Activated B cell treated with CpG ODN at 0.5 μM for 24 hours (primary cell): ENCODE measurements at regions not wholly inside any gene's neighbourhood (a gene's known extent, or its start where the extent isn't known, plus 50 kb on each side); places are given as distances from the start of the nearest gene placed in this dataset.
A peak's percentile ranks its signal among the peaks of the same experiment; 100 is the strongest.
"Not testable (repeated sequence)": the region's sequence is repeated elsewhere in the genome, so short reads cannot be mapped to it uniquely, and the experiment has no call there.

Source experiments
- ATAC-seq: fragments of 200-7000 bp; cut with Tn5 transposase; one replicate; pipeline ENCODE4 v1.10.0; 2021; ENCODE audit warnings: low read depth, mild to moderate bottlenecking, moderate library complexity
- CTCF ChIA-PET: fragments of 350-600 bp; sonication (Branson Sonifier 250); formaldehyde crosslinking; loops from one replicate; lab custom pipeline; 2021; ENCODE audit warnings: antibody characterized with exemption; lab: Charles Lee
- POLR2A ChIA-PET: fragments of 350-600 bp; sonication (Branson Sonifier 250); formaldehyde crosslinking; loops from one replicate; lab custom pipeline; 2021; ENCODE audit warnings: antibody characterized with exemption; lab: Charles Lee
- DNase-seq: peaks from one replicate; pipeline ENCODE4 v3.0.0; 2022
- H3K27ac Mint-ChIP-seq: one replicate; pipeline ENCODE4 v1.8.0; 2020; ENCODE audit warnings: mixed read lengths
- H3K27me3 Mint-ChIP-seq: one replicate; pipeline ENCODE4 v1.8.0; 2021; ENCODE audit warnings: mixed read lengths
- H3K36me3 Mint-ChIP-seq: one replicate; pipeline ENCODE4 v1.8.0; 2021; ENCODE audit warnings: low read depth, mixed read lengths
- H3K4me1 Mint-ChIP-seq: one replicate; pipeline ENCODE4 v1.8.0; 2021; ENCODE audit warnings: mixed read lengths
- H3K4me3 Mint-ChIP-seq: one replicate; pipeline ENCODE4 v1.8.0; 2020; ENCODE audit warnings: mild to moderate bottlenecking, mixed read lengths
- H3K9me3 Mint-ChIP-seq: one replicate; pipeline ENCODE4 v1.8.0; 2020; ENCODE audit warnings: mixed read lengths
- CTCF ChIP-seq: fragments of 200-600 bp; IDR thresholded peaks from one replicate; pipeline ENCODE4 v1.8.0; 2022; ENCODE audit warnings: antibody characterized with exemption, mild to moderate bottlenecking
- intact Hi-C: fragments of 100-400 bp; cut with micrococcal nuclease; formaldehyde crosslinking; loops from one replicate; pipeline ENCODE4 v1.15.1; 2024

GRCh38 chr4:1548827-1549637 is 135.1 kb downstream of the FAM53A start:
- H3K27ac Mint-ChIP-seq, intact Hi-C loops, H3K9me3 Mint-ChIP-seq, H3K4me1 Mint-ChIP-seq, H3K36me3 Mint-ChIP-seq: not testable (repeated sequence)
- peak; percentile 39 for TF ChIP-seq CTCF
- ChIA-PET POLR2A (interaction anchor here (0.6 kb wide), 1 partner anchor 115 kb away, joined by 6 read pairs; no protein-coding TSS in a partner anchor), CTCF (interaction anchor here (1.8 kb wide), 1 partner anchor 19 kb away, joined by 4 read pairs; no protein-coding TSS in a partner anchor)
- ATAC-seq (peak; percentile 94), DNase-seq (peak; percentile 58)
- Mint-ChIP-seq H3K27me3 (peaks cover 10% of the 10 kb centered on the region), H3K4me3 (peak overlapping the region; percentile 32)

- no peaks in the 10 kb centered on the region for H3K9me3 Mint-ChIP-seq
These were observed 136.0 kb downstream of the FAM53A start for GRCh38 chr4:1547856-1548826.

GRCh38 chr4:1547131-1547855 is 136.8 kb downstream of the FAM53A start:
- H3K9me3 Mint-ChIP-seq = no peaks in the 10 kb centered on the region
- DNase-seq = no peak
- H3K27me3 Mint-ChIP-seq = peaks cover 10% of the 10 kb centered on the region
- ATAC-seq = no peak
- peaks cover 2% of the 10 kb centered on the region for H3K4me1 Mint-ChIP-seq
- TF ChIP-seq CTCF = no peak
- H3K36me3 Mint-ChIP-seq = no peaks in the 10 kb centered on the region
- POLR2A ChIA-PET = no interaction called here
- intact Hi-C loops = no loop called here
- no peak overlapping the region for H3K4me3 Mint-ChIP-seq
- CTCF ChIA-PET = no interaction called here
- H3K27ac Mint-ChIP-seq = no peak overlapping the region

More at GRCh38 chr4:1547856-1548826, 136.0 kb downstream of the FAM53A start:
- Mint-ChIP-seq H3K27ac (no peak overlapping the region), H3K4me3 (peak overlapping the region; percentile 32), H3K4me1 (peaks cover 2% of the 10 kb centered on the region), H3K27me3 (peaks cover 10% of the 10 kb centered on the region), H3K36me3 (no peaks in the 10 kb centered on the region)
- no peak for ATAC-seq
- no peak for TF ChIP-seq CTCF
- intact Hi-C loops = no loop called here
- ChIA-PET POLR2A (no interaction called here), CTCF (interaction anchor here (1.8 kb wide), 1 partner anchor 20 kb away, joined by 4 read pairs; no protein-coding TSS in a partner anchor)
- no peak for DNase-seq

GRCh38 chr4:1544861-1545281 is 138.6 kb upstream of the NKX1-1 start:
- Mint-ChIP-seq H3K27me3 (peaks cover 10% of the 10 kb centered on the region), H3K9me3 (no peaks in the 10 kb centered on the region), H3K27ac (no peak overlapping the region), H3K4me3 (no peak overlapping the region), H3K4me1 (peaks cover 2% of the 10 kb centered on the region), H3K36me3 (no peaks in the 10 kb centered on the region)
- DNase-seq (no peak), ATAC-seq (no peak)
- CTCF ChIA-PET = no interaction called here
- intact Hi-C loops = no loop called here
- POLR2A ChIA-PET = no interaction called here
- no peak for TF ChIP-seq CTCF

GRCh38 chr4:1544435-1544834 is 138.2 kb upstream of the NKX1-1 start:
- not testable (repeated sequence) for ATAC-seq

More at GRCh38 chr4:1544435-1544834, 138.2 kb upstream of the NKX1-1 start:
- H3K4me1 Mint-ChIP-seq, DNase-seq, H3K27ac Mint-ChIP-seq, H3K9me3 Mint-ChIP-seq, H3K4me3 Mint-ChIP-seq, CTCF ChIA-PET, POLR2A ChIA-PET, H3K36me3 Mint-ChIP-seq, intact Hi-C loops: not testable (repeated sequence)
- H3K27me3 Mint-ChIP-seq = peaks cover 10% of the 10 kb centered on the region
